Activated B cell treated with CpG ODN at 0.5 μM for 24 hours (primary cell): ENCODE measurements at regions not wholly inside any gene's neighbourhood (a gene's known extent, or its start where the extent isn't known, plus 50 kb on each side); places are given as distances from the start of the nearest gene placed in this dataset.

Source experiments
- ATAC-seq: fragments of 200-7000 bp; cut with Tn5 transposase; one replicate; pipeline ENCODE4 v1.10.0; 2021; ENCODE audit warnings: low read depth, mild to moderate bottlenecking, moderate library complexity
- CTCF ChIA-PET: fragments of 350-600 bp; sonication (Branson Sonifier 250); formaldehyde crosslinking; loops from one replicate; lab custom pipeline; 2021; ENCODE audit warnings: antibody characterized with exemption; lab: Charles Lee
- POLR2A ChIA-PET: fragments of 350-600 bp; sonication (Branson Sonifier 250); formaldehyde crosslinking; loops from one replicate; lab custom pipeline; 2021; ENCODE audit warnings: antibody characterized with exemption; lab: Charles Lee
- DNase-seq: peaks from one replicate; pipeline ENCODE4 v3.0.0; 2022
- H3K27ac Mint-ChIP-seq: one replicate; pipeline ENCODE4 v1.8.0; 2020; ENCODE audit warnings: mixed read lengths
- H3K27me3 Mint-ChIP-seq: one replicate; pipeline ENCODE4 v1.8.0; 2021; ENCODE audit warnings: mixed read lengths
- H3K36me3 Mint-ChIP-seq: one replicate; pipeline ENCODE4 v1.8.0; 2021; ENCODE audit warnings: low read depth, mixed read lengths
- H3K4me1 Mint-ChIP-seq: one replicate; pipeline ENCODE4 v1.8.0; 2021; ENCODE audit warnings: mixed read lengths
- H3K4me3 Mint-ChIP-seq: one replicate; pipeline ENCODE4 v1.8.0; 2020; ENCODE audit warnings: mild to moderate bottlenecking, mixed read lengths
- H3K9me3 Mint-ChIP-seq: one replicate; pipeline ENCODE4 v1.8.0; 2020; ENCODE audit warnings: mixed read lengths
- intact Hi-C: fragments of 100-400 bp; cut with micrococcal nuclease; formaldehyde crosslinking; loops from one replicate; pipeline ENCODE4 v1.15.1; 2024
- TF ChIP-seq, protein P1 (sequence below): fragments of 200-600 bp; IDR thresholded peaks from one replicate; pipeline ENCODE4 v1.8.0; 2022; ENCODE audit warnings: antibody characterized with exemption, mild to moderate bottlenecking

DNA sequence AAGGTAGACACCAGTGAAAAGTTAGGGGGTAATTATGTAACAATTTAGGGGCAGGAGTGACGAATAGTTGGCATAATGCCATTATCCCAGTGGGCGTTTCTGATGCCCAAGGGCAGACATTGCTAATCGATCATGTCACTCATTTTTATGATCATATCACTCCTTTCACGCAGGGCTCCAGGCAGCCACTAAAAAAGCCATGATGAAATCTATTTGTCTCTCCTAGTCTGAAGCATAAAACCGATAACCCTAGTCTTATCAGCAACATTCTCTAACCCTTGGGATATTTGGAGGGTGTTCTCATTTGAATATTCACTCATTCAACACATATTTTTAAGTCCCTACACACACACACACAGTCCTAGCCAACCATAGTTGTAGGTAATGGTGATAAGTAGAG is 114.9 kb downstream of the NMUR2 start:
- ChIA-PET POLR2A (no interaction called here), CTCF (no interaction called here)
- H3K36me3 Mint-ChIP-seq, result no peaks in the 10 kb centered on the region
- intact Hi-C loops, result no loop called here
- H3K9me3 Mint-ChIP-seq, result no peaks in the 10 kb centered on the region
- H3K4me1 Mint-ChIP-seq, result no peaks in the 10 kb centered on the region
- no peak for ATAC-seq
- no peaks in the 10 kb centered on the region for H3K27me3 Mint-ChIP-seq
- no peak overlapping the region for H3K4me3 Mint-ChIP-seq
- H3K27ac Mint-ChIP-seq, result no peak overlapping the region
- TF ChIP-seq, protein P1, sequence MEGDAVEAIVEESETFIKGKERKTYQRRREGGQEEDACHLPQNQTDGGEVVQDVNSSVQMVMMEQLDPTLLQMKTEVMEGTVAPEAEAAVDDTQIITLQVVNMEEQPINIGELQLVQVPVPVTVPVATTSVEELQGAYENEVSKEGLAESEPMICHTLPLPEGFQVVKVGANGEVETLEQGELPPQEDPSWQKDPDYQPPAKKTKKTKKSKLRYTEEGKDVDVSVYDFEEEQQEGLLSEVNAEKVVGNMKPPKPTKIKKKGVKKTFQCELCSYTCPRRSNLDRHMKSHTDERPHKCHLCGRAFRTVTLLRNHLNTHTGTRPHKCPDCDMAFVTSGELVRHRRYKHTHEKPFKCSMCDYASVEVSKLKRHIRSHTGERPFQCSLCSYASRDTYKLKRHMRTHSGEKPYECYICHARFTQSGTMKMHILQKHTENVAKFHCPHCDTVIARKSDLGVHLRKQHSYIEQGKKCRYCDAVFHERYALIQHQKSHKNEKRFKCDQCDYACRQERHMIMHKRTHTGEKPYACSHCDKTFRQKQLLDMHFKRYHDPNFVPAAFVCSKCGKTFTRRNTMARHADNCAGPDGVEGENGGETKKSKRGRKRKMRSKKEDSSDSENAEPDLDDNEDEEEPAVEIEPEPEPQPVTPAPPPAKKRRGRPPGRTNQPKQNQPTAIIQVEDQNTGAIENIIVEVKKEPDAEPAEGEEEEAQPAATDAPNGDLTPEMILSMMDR, result no peak
- no peak for DNase-seq

DNA sequence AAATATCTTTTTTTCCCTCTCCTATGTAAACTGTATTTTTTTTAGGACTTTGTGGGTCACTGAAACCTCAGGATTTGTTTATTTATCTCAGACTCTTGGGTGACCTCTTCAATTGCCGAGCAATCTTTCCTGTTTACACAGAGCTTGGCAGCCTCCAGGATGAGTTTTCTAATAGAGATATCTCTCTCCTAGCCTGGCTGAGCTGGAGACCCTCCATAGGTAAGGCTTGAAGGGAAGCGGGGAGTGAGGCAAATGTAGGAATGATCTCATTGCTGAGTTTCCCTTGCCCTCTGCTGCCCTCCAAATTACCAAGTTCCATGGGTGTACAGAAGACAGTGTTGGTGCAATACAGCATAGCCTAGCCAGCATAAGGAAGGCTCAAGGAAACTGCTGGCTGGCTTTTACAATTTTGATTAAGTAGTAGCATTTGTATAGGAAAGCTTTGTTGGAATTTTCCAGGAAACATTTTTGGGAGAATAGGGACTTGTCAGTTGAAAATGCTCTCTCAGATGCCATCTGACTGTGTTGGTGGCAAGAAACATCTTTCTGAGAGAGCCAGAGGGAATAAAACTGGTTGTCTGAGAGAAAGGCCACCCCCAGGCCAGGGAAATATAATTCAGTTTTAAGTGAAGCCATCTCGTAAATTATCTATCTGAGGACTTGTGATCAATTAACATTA is 116.0 kb downstream of the NMUR2 start:
- no peak overlapping the region for H3K27ac Mint-ChIP-seq

DNA sequence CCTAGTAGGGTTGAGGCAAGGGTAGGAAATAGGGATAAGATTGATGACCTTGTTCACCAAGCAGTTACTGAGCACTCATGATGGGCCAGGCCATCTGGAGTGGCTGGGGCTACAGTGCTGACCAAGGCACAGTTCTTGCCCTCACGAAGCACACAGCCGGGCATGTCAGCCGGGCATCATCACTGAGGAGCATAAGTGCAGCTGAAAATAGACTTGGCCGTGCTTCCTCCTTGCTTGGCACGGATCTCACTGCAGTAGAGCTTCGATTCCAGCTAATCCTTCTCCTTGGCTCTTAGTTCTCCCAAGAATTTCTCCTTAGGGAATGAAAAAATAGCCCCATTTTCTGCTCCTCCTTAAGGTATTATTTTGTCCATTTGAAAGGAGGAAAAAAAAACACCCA is 116.6 kb downstream of the NMUR2 start:
- ChIA-PET POLR2A (no interaction called here), CTCF (no interaction called here)
- DNase-seq (no peak), ATAC-seq (no peak)
- intact Hi-C loops, result no loop called here
- no peaks in the 10 kb centered on the region for H3K9me3 Mint-ChIP-seq
- TF ChIP-seq, protein P1, result no peak
- H3K4me3 Mint-ChIP-seq, result no peak overlapping the region
- H3K27ac Mint-ChIP-seq, result no peak overlapping the region
- H3K27me3 Mint-ChIP-seq, result no peaks in the 10 kb centered on the region
- no peaks in the 10 kb centered on the region for H3K4me1 Mint-ChIP-seq
- H3K36me3 Mint-ChIP-seq, result no peaks in the 10 kb centered on the region

More for the DNA sequence above, 116.0 kb downstream of the NMUR2 start:
- H3K36me3 Mint-ChIP-seq, result no peaks in the 10 kb centered on the region
- ATAC-seq (no peak), DNase-seq (no peak)
- intact Hi-C loops, result no loop called here
- no peaks in the 10 kb centered on the region for H3K9me3 Mint-ChIP-seq
- CTCF ChIA-PET, result no interaction called here
- no peaks in the 10 kb centered on the region for H3K27me3 Mint-ChIP-seq
- POLR2A ChIA-PET, result no interaction called here
- no peaks in the 10 kb centered on the region for H3K4me1 Mint-ChIP-seq
- TF ChIP-seq, protein P1, result no peak
- H3K4me3 Mint-ChIP-seq, result no peak overlapping the region

DNA sequence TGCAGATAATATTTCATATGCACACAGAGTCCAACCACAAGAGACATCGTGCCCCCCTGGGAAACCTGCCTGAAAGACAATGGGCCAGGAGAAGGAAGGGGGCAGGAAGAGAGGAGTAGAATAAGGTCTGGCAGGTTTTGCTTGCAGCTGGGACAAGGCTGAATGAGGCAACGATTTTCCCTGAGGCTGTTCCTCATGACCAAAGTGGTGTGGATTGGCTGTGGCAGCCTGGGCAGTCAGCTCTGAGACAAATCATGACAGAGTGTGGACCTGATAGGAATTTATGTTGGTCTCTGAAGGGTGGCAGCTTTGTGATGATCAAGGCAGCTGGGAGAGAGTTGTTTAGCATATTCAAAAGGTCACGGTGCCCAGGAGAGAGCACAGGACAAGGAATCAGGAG is 119.3 kb downstream of the NMUR2 start:
- Mint-ChIP-seq H3K9me3 (no peaks in the 10 kb centered on the region), H3K4me1 (no peaks in the 10 kb centered on the region), H3K27me3 (no peaks in the 10 kb centered on the region), H3K36me3 (no peaks in the 10 kb centered on the region), H3K27ac (no peak overlapping the region), H3K4me3 (no peak overlapping the region)
- ChIA-PET POLR2A (no interaction called here), CTCF (no interaction called here)
- ATAC-seq (no peak), DNase-seq (no peak)
- intact Hi-C loops, result no loop called here
- TF ChIP-seq, protein P1, result no peak

DNA sequence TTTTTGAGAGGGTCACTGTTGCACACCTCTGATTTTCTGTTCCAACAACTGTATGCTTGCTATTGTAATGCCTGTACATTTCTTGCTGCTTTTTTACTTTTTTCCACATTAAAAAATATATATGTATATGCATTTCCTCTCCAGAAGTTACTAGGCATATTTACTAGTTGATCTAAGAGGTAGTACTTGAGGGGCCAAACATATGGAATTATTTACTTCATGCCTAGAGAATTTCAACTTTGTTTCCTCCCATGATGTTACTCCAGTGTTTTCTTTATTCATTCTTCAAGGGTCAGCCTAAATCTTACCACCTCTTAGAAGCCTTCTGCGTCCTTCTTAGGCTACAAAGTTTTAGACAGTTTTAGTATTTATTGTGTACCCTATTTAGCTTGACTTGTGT is 122.7 kb downstream of the NMUR2 start:
- Mint-ChIP-seq H3K36me3 (no peaks in the 10 kb centered on the region), H3K4me3 (no peak overlapping the region), H3K27me3 (no peaks in the 10 kb centered on the region), H3K4me1 (no peaks in the 10 kb centered on the region), H3K9me3 (peaks cover 4% of the 10 kb centered on the region), H3K27ac (no peak overlapping the region)
- DNase-seq, result no peak
- TF ChIP-seq, protein P1, result no peak
- intact Hi-C loops, result no loop called here
- POLR2A ChIA-PET, result no interaction called here
- CTCF ChIA-PET, result no interaction called here
- no peak for ATAC-seq
